ENCODE measurements at regions not wholly inside any gene's neighbourhood (a gene's known extent, or its start where the extent isn't known, plus 50 kb on each side); places are given as distances from the start of the nearest gene placed in this dataset.
"Not testable (repeated sequence)": the region's sequence is repeated elsewhere in the genome, so short reads cannot be mapped to it uniquely, and the experiment has no call there.

- no peak for DNase-seq
Measured at GRCh38 chr4:118410138-118410537, 57.3 kb upstream of the PRSS12 start.

DNA sequence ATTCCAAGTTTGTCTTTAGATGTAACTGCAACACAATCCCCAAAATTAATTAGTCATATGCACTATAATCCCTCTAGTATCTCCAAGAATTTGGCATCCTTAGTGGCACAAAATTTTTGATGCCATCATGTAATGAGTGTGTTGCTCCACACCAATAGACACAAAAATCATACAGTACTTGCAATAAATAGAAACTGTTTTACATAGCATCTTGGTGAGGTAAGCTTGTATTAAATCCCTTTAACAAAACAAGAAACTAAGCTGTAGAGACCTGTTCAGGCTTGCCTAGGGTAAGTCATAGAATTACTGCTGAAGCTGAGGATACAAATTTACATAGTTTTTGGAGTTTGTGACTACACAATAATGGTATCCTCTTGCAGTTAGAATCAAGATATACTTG is 64.5 kb upstream of the PRSS12 start:
- no peak for DNase-seq

DNA sequence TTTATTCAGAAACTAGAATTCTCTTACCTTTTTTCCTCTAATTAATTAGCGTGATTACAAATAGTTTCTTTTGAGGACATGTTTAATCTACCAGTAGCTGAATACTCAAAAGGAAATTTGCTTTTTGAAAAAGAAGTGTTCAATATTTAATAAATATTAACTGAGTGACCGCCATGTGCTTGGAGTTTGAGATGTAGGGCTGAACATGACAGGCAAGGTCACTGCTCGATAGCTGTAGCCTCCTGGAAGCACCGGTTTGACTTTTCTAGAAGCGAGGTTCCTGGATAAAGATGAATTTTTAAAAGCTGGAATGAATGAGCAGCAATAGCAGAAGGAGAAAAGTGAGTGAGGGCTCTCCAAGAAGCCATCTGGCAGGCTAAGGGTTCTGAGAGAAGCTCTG is 65.0 kb upstream of the PRSS12 start:
- not testable (repeated sequence) for DNase-seq

- DNase-seq: not testable (repeated sequence)
Measured at GRCh38 chr4:118418396-118418795, 65.6 kb upstream of the PRSS12 start.

DNA sequence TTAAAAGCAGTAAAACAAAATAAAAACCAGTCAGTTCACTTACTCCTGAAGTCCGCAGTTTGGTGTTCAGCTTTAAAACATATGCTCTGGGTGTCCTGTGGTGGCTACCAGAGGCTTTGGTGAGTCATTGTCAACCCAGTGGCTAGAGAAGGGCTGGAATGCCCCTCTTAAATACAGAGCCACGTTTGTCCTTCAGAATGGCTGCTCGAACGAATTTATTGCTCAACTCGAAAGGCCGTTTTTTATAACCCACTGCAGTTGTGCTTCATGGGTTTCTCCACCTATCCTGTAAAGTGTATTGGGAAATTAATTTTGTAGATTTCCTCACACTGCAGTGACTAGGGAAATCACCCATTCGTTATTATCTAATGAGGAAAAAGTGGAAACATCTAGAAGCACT is 66.8 kb upstream of the PRSS12 start:
- not testable (repeated sequence) for DNase-seq

DNA sequence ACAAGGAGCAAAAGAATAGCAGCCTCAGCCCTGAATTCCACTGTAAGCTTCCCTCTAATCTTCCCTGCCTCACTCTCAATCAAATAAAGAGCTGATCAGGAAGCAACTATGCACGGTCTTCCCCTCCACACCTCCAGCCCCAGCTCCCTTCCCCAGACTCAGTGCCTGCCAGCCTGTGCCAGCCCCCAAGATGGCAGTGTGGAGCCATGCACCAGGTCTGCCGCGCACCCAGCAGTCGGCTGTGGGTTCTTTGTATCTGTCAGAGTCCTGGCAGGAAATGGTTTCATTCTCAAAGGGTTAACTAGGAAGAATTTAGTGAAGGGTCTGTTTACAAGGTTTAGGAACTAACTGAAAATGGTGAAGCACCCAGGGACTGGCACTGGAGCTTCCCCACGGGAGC is 71.3 kb upstream of the PRSS12 start:
- peak; percentile 1 for DNase-seq

DNA sequence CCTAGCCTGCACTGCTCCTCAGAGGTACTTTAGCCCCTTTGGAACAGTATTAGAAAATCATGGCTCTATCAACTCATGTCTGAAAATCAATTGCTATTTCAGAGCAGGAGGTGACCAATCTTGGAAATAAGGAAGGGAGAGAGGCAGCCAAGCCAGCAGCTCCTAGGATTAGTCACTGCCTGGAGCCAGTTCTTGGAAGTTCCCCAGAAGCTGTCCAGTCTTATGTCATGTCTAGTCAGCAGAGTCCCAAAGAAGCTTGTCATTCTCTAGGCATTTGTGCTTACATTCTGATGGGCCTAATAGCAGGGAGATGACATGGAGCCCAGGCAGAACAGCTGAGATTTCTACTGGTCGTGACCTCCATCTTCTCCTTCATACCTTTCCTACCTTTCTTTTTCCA is 76.1 kb upstream of the PRSS12 start:
- DNase-seq: not testable (repeated sequence)

- DNase-seq: not testable (repeated sequence)
Measured at GRCh38 chr4:118432359-118432758, 79.6 kb upstream of the PRSS12 start.

GRCh38 chr4:118433612-118434375 is 81.0 kb upstream of the PRSS12 start:
- DNase-seq: not testable (repeated sequence)

DNA sequence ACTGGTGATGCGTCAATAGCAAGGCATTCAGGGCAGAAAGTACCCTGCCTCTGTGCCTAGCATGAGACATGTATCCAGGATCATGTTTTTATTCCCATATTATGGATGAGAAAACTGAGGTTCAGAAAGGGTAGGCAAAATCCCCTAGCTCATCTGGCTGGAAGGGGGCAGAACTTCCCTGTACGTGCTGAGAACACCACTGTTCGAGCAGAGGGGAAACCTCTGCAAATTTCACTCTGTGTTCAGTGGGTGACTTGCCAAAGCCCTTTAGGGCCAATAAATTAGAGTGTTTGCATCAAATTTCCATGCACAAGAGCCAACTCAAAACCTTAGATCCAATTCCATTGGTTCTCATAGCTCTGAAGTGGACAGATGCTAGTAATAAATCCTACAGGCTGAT is 82.6 kb upstream of the PRSS12 start:
- DNase-seq: not testable (repeated sequence)

DNA sequence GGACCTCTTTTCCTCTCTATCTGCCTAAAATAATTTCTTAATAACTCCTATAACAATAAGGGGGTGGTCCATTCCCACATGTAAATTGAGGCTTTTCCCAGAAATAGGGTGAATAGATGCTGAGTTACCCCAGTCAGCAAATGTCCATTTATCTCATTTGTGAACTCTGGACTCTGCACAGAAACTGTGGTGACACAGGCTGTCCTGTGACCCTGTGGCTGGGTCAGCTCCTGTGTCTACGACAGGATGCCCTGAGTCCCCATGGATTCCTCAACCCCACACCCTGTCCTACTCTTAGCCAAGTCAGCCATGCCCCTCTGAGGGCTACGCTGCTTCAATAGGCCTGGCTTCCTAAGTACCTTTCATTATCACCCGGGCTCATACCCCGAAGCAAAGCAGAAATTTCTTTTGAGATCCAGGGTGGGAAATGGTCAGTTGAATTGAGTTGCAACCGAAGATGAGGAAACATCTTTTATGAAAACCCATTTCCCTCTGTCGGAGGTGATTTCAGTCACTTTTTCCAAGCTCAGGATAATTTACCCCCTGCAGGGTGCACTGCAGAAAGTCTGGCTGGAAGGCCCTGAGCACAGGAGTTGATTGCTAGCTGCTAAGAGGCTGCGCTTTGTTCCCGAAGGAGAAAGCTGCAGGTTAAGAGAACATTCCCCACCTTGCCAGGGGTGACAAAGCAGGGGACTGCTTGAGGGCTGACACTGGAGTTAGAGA is 89.5 kb upstream of the PRSS12 start:
- DNase-seq: not testable (repeated sequence)

DNA sequence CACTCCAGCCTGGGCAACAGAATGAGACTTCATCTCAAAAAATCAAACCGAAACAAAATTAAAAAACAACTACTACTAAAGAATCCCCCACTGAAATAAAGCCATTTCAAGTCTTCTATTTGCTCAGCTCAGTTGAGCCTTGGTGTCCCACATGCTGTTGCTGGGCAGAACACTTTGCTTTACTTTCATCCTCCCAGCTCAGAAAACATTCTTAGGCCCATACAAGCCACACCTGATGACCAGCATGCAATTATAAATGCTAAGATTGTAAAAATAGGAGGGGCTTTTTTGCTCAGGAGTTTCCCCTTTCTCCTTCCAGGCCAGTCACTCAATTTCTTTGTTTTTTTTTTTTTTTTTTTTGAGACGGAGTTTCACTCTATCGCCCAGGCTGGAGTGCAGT is 94.6 kb upstream of the PRSS12 start:
- not testable (repeated sequence) for DNase-seq

DNA sequence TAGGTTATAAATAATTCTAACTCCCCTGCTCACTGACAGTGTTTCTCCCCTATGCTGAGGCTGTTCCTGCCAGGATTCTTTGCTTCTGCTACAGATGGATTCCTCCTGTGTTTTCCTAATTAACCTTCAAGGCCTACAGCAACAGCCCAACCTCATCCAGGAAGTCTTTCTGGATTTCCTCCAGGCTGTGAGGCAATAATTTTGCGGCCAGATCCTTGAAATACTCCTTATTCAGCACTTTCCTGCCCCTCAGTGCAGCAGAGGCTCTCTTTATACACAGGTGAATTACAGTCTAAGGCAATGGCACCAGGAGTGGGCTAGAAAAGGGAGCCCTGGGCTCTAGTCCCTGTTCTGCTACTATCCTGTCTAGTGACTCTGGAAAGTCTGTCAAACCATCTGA is 102.1 kb upstream of the PRSS12 start:
- DNase-seq: not testable (repeated sequence)

DNA sequence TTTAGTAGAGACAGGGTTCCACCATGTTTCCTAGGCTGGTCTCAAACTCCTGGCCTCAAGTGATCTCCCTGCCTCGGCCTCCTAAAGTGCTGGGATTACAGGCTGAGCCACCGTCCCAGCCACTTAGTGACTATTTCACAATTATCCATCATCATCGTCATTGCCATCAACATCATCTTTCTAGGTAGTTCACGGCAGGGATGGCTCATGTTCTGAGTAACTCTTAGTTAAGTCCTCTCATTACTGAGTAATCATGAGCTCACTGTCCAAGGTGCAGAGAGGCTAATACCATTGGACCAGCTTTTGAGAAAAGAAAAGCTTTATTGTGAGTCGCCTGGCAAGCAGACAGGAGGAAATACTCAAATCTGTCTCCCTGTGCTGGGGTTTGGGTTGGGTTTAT is 108.6 kb upstream of the PRSS12 start:
- not testable (repeated sequence) for DNase-seq

DNA sequence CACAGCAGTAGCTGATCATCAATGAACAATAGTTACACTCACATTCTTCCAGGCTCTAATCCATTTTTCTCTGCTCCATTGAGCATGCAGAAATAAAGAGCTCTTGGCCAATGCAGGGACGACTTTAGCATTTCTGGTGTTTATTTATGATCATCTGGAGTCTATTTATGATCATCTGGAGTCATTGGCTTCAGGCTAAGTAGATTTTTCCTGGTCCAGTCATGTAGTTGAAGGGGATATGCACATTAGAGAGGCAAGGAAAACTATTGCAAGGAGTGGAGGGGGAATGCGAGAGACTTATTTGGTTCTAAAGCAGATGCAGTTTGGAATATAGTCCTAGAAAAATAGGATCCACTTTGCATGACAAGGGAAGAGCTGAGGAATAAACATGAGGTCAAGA is 113.0 kb upstream of the PRSS12 start:
- DNase-seq: not testable (repeated sequence)

DNA sequence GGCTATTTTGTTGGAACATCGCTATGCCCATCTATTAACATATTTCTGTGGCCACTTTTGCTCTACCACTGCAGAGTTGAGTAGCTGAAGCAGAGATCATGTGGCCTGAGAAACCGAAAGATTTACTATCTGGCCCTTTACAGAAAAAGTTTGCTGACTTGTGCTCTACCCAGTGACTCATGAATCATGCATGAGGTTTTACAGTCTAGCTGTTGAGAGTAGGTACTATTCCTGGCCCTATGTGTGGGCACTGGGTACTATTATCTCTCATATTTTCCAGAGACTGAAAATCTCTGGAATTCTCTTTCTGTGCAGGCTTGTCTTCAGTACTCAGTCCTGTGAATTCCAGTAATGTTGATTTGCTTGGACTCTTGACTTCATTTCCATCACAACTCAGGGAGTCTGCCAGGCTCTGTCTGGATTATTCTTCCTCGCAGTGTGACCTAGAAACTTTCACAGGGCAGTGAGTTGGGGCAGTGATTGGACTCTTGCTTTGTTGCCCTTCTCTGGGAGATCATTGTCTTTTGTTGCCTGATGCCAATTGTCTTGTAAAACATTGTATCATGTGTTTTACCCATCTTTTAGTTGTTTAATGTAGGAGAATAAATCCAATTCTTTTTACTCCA is 121.3 kb upstream of the PRSS12 start:
- not testable (repeated sequence) for DNase-seq

GRCh38 chr4:118474771-118475170 is 122.0 kb upstream of the PRSS12 start:
- DNase-seq: not testable (repeated sequence)

DNA sequence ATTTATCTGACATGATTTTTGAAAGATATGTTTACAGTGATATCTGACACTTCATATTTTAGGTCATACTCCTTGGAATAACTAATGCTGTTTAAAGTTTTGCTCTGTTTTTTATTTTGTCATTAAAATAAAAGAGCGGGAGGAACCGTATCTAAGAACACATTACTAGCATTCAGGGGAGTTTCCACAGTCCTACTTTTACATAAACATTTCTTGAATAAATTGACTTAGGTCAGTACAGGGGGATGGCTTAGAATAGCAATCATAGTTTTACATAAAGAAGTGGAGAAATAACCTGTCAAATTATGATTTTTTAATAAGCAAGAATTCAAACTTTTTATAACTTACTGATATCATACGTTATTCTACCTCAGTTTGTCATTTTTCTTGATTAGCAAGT is 123.1 kb upstream of the PRSS12 start:
- DNase-seq: not testable (repeated sequence)

DNA sequence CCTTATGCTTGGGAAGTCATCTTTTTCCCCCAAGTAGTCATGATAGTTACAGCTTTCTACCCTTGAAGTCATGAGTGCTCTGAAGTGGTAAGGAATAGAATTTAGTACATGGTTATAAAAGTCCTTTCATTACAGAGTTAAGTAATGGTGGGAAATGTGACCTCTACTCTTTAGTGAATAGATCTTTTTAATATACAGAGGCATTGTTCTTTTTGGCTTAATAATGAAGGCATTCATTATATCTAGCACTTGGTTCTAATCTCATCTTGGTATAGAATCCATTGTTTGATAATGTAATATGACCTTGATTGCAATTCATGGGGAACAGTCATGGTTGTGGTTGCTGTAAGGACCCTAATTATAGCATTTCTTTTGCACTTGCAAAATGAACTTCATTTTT is 125.0 kb upstream of the PRSS12 start:
- DNase-seq: not testable (repeated sequence)

DNA sequence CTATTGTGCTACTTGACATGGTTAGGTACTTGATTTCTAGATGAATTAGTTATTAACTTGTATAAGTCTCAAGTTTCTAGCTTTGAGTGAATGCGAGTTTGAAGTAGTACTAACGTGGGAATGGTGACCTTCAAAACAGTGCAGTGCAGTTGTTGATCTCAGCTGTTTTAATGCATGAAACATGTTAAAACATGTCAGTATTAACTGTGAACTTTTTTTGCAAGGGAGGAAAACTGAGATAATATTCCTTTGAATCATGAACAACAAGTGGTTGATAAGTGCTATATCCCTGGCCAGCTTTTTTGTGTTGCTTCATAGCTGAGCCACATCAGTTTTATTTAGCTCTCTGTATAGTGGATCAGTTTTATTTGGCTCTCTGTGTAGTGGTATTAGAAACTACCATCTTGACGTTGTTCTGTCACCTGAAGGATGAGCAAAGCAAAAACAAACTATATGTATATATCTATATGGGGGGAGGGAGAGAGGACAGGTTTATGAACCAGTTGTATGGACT is 133.1 kb upstream of the PRSS12 start:
- not testable (repeated sequence) for DNase-seq

DNA sequence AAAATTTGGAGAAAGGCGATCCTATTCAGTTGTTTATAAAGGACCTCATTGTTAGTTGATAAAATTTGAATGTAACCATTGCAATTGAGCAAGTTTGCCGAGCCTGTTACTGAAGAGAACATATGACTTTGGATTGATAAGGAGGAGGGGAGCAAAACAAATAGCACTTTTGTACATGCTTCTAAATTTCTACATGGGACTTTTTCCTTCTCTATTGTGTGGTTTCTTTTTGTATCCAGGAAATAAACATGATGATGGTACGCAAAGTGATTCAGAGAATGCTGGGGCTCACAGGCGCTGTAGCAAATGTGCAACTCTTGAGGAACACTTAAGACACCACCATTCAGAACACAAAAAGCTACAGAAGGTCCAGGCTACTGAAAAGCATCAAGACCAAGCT is 140.2 kb upstream of the PRSS12 start:
- DNase-seq: not testable (repeated sequence)

DNA sequence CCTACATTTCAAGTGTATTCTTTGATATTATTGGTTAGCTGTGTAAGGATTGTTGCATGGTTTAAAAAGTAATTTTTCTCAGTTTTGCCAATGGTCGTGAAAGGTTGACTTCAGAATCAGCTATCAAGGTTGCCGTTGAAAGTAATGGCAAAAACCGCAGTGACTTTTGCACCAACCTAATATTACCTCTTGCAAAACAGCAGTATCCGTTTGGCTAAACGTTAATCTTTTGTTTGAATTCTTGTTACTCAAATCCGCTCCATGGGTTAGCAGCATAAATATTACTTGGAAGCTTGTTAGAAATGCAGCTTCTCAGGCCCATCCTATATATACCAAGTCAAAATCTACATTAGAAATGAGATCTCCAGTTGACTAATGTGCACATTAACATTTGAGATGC is 141.6 kb upstream of the PRSS12 start:
- DNase-seq: not testable (repeated sequence)

DNA sequence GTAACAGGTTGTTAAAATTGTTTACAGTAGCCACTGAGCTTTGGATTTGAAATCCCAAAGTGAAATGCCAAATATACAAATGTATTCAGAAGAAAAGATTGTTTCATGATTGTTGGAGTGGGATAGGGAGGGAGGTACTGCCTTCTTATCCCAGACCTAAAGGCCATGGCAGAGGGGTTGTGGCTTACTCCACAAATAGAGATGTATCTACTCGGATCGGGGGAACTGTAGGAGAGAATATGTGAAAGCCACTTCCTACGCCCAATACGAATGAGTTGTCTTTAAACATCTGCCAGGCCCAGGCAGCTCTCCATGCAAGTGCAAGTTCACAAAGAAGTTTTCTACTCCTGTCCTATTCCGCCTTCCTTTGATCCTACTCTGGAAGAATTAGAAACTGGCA is 150.2 kb upstream of the PRSS12 start:
- not testable (repeated sequence) for DNase-seq

- DNase-seq: not testable (repeated sequence)
Measured at GRCh38 chr4:118504927-118505326, 152.1 kb upstream of the PRSS12 start.

Measured in activated T-cell treated with anti-CD3 and anti-CD28 coated beads for 4 hours (primary cell).